ENCODE measurements at regions not wholly inside any gene's neighbourhood (a gene's known extent, or its start where the extent isn't known, plus 50 kb on each side); places are given as distances from the start of the nearest gene placed in this dataset.

DNA sequence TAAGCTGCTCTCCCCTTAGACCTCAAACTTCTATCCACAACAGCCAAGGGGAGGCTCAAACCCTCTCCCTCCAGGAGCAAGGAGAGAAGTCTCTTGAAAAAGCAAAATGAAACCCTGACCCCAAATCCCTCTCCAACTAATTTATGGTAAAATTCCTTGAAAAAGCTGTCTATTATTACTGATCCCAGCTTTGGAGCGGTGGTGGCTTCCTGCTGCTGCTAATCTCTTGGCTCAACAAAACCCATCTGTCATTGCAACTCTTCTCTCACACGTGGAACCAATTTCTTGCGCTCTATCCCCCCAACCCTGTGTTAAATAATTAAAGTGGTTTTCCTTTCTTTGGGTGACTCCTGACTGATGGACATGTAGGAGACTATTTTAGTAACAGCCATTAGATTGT lies 64.1 kb upstream of the OXGR1 start:
- TF ChIP-seq POLR2A (IDR thresholded peaks at IDR 0.05; ENCODE audit: low read depth, low read length) (no peak), POLR2AphosphoS5 (IDR thresholded peaks at IDR 0.05; ENCODE audit: low read depth, low read length) (no peak)

Data from GM12892 (cell line).